Left renal pelvis (tissue), 4 donors: ENCODE measurements at regions not wholly inside any gene's neighbourhood (a gene's known extent, or its start where the extent isn't known, plus 50 kb on each side); places are given as distances from the start of the nearest gene placed in this dataset.
"Not testable (repeated sequence)": the region's sequence is repeated elsewhere in the genome, so short reads cannot be mapped to it uniquely, and the experiment has no call there.

Experiments
- DNase-seq, 4 donors: peaks; one replicate each; pipeline ENCODE4 v3.0.0-alpha.2; 2013; ENCODE audit warnings: low read depth in 4 of 4, low spot score in 3 of 4

DNA sequence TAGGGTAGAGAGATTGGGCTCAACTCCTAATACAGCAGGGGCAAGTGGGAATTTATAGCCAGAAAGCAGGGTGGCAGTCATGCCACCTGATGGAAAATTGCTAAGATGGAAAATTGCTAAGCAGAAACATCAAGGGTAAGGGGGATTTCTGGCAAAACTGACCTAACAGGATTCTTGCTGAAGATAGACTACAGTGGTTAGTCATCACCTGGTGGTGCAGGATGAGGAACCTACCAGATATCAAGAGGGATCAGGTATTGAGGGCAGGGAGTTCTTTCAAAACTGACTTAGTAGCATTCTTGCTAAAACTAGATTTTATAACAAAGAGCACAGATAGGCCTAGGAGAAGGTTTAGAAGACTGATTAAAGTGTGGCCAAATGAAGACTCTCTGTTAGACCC, 292.9 kb downstream of the PLPP3 start:
- no peak for DNase-seq

GRCh38 chr1:56285554-56286402, 293.6 kb downstream of the PLPP3 start:
- no peak for DNase-seq

DNA sequence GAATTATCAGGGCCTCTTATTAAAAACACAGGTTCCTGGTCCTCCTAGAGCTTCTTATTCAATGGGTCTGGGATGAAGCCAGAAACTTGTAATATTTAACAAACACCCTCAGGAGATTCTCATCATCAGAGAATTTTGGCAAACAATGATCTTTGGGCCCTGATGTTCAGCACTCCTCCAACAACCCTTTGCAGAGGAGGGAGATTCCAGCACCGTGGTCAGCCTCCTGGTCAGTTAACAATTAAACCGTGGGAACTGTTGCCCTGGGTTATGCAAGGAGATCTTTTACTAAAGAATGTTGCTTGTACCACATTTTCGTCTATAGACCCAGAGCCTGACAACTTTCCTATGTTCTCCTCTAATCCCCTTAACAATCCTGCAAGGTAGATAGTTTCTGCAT, 294.4 kb downstream of the PLPP3 start:
- DNase-seq: no peak

- no peak for DNase-seq
Observed at GRCh38 chr1:56278061-56278460, 301.3 kb downstream of the PLPP3 start.

- no peak for DNase-seq
Observed at GRCh38 chr1:56268519-56269140, 310.7 kb downstream of the PLPP3 start.

GRCh38 chr1:56267611-56268010, 311.8 kb downstream of the PLPP3 start:
- no peak for DNase-seq

DNA sequence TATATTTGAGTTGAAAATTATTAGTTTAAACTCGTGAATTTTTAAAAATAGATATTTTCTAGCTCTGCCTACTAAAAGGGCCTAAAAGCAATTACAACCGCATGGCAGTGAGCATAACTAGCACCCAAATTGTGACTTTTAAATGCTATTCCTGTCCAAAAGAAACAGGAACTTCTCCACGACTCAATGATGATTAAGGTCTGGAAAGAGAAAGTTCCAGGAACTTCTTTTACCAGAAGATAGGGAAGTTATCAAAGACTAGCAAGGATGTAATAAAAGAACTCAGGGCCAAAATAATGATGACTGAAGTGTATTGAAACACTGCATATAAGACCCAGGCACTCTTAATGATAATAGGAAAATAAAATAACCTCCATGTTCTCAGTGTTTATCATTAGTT, 313.0 kb downstream of the PLPP3 start:
- no peak for DNase-seq

- DNase-seq: no peak
Observed at GRCh38 chr1:56265216-56265615, 314.1 kb downstream of the PLPP3 start.

DNA sequence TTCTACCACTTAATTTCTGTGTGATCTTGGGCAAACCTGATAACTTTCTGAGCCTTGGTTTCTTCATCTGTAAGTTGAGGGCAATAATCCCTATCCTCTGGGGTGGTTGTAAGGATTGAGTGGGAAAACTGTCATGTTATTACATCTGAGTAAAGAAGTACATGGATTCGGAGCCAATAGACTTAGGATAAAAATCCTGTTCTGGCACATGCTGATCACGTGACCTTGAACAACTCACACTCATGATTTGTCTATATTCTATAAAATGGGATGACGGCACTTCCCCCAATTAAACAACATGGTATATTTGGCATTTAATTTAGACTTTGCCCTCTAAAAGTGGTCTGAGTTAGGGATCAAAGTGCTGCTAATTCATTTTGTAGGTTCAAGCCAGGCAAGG, 315.5 kb downstream of the PLPP3 start:
- DNase-seq: no peak

GRCh38 chr1:56258371-56258770, 321.0 kb downstream of the PLPP3 start:
- DNase-seq: no peak

- no peak for DNase-seq
Observed at GRCh38 chr1:56257726-56258125, 321.6 kb downstream of the PLPP3 start.

DNA sequence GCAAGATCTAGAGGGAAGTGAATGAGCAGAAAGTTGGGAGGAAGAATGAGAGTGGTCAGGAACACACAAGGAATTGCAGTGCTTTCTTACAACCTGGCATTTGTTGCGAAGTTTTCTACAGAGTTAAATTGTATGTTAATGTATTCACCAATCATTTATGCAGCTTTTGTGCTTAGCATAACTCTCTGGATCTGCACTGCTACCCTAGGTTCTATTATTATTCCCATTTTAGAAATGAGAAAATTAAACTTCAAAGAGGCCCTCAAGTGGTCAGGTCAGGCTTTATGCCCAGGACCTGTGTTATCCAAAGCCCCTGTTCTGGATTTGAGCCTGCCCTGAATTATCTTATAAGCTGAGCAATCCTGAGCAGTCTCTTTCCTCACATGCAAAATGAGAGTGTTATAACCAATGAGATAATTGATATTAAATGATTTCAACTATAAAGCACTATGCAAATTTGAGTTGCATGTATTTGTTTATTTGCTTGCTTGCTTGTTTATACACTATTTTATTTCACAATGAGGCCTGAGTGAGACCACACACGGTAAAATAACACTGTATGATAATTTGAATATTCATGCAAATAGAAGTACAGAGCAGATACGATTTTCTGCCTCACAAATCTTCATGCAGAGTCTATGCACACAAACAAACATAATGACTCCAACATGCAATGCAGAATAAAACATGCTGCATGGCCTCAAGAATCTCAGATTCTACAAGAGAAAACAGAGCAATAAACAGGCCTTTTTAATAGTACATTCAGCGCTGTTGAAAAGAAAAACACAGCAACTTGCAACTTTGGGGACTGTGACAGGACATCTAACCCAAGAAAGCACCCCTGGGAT, 323.0 kb downstream of the PLPP3 start:
- no peak for DNase-seq

DNA sequence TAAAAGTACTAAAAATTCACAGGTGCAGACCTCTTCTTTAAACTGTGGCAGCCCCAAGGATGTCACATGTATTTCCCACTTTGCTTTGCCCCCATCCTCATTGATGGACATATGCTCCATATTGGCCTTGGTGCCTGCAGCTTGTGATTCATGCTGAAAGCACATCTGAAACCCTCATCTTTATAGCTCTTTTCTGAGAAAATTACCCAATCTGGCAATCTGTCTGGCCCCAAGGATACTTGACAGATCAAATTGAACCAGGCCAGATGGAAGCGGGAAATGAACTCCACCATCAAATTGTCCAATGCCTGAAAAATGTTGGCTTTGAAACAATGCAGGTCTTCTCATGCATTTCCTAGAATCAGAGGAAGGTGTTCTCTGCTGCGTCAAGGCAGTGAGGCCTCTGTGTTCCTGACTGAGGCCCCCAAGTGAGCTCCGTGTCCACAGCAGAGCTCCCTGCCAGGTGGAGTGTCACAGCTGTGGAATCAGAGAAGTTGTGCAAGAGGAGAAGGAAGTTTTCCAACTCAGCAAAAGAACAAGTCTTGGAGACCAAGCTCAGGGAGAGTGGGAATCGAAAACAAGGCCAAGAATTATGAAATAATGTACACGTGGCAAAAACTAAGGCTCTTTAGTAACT, 323.7 kb downstream of the PLPP3 start:
- no peak for DNase-seq

GRCh38 chr1:56254130-56254529, 325.2 kb downstream of the PLPP3 start:
- DNase-seq: no peak

GRCh38 chr1:56250809-56251208, 328.6 kb downstream of the PLPP3 start:
- no peak for DNase-seq

GRCh38 chr1:56249234-56249633, 330.1 kb downstream of the PLPP3 start:
- no peak for DNase-seq

- DNase-seq: no peak
Observed at GRCh38 chr1:56248138-56248537, 331.2 kb downstream of the PLPP3 start.

DNA sequence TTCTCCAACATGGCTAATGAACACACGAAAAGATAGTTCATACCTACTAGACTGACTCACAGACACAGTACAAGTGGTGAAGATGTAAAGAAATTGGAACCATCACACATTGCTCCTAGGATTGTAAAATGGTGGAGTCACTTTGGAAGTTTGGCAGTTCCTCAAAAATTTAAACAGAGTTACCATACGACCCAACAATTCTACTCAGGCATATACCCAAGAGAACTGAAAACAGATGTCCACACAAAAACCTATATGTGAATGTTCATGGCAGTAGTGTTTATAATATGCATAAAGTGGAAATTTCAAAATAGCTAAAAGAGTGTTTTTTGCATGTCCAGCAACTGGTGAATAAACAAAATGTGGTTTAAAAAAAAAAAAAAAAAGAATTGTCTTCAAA, 332.6 kb downstream of the PLPP3 start:
- not testable (repeated sequence) for DNase-seq

- DNase-seq: no peak
Observed at GRCh38 chr1:56240400-56240799, 339.0 kb downstream of the PLPP3 start.

DNA sequence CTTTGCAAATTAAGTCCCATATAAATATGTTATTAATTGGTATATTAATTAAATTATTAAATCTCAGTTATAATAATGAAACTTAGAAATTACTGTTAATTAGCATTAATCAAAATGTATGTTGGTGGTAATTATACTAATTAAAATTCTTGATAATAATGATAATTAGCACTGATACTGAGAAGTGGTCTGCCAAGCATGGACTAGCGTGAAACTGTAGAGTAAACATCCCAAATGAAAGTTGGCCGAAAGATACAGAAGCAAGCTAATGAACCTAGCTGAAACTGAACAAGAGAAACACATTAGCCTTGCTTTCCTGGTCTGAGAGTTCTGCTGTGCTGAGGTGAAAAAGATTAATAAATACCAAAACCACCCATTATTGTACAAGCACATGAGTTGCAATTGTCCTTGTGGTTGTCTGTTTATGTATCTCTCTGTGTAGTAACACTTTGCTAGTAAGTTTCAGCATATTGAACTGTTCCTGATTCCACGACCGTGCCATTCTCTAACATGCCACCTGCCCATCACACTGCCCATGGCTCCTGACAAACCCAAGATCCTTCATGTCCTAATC, 341.8 kb downstream of the PLPP3 start:
- no peak for DNase-seq

GRCh38 chr1:56236688-56237087, 342.7 kb downstream of the PLPP3 start:
- no peak for DNase-seq
